Gastrocnemius medialis (tissue), 4 donors: ENCODE measurements at regions not wholly inside any gene's neighbourhood (a gene's known extent, or its start where the extent isn't known, plus 50 kb on each side); places are given as distances from the start of the nearest gene placed in this dataset.

Experiments used
- ATAC-seq, 2 donors: fragments of 150-250 bp; one replicate each; pipeline ENCODE4 v1.9.1; 2016
- DNase-seq, 2 donors: peaks; one replicate each; pipeline ENCODE4 v3.0.0-alpha.2; 2019
- H3K27ac ChIP-seq, 4 donors: fragments of 200-600 bp; sonication (generic); 1 replicate in 1 of 4; 2 replicates in 3 of 4; pipeline ENCODE4 v1.5.1; 2016 to 2018; ENCODE audit warnings: mild to moderate bottlenecking in 2 of 4, moderate library complexity in 1 of 4
- H3K27me3 ChIP-seq, 3 donors: fragments of 200-600 bp; sonication (generic) in 2 of 3; 1 replicate in 1 of 3; 2 replicates in 2 of 3; pipeline versions ENCODE4 v1.5.1 to v1.6.0; 2016 to 2019; ENCODE audit warnings: mild to moderate bottlenecking in 1 of 3, moderate library complexity in 1 of 3
- H3K36me3 ChIP-seq, 2 donors: fragments of 200-600 bp; sonication (generic) in 1 of 2; one replicate each; pipeline ENCODE4 v1.5.1; 2017 to 2018
- H3K4me1 ChIP-seq, 2 donors: fragments of 200-600 bp; sonication (generic) in 1 of 2; one replicate each; pipeline ENCODE4 v1.5.1; 2016 to 2017; ENCODE audit warnings: mild to moderate bottlenecking in 2 of 2
- H3K4me3 ChIP-seq, 4 donors: fragments of 200-600 bp; sonication (generic) in 3 of 4; 1 replicate in 1 of 4; 2 replicates in 3 of 4; pipeline ENCODE4 v1.5.1; 2016 to 2019; ENCODE audit warnings: mild to moderate bottlenecking in 2 of 4
- H3K9me3 ChIP-seq, 3 donors: fragments of 200-600 bp; sonication (generic) in 2 of 3; 1 replicate in 1 of 3; 2 replicates in 2 of 3; pipeline ENCODE4 v1.5.1; 2016 to 2019
- POLR2A ChIP-seq, 2 donors: fragments of 450-650 bp; IDR thresholded peaks; one replicate each; pipeline ENCODE4 v1.6.1; 2017; ENCODE audit warnings: antibody characterized with exemption in 2 of 2, mild to moderate bottlenecking in 2 of 2, moderate library complexity in 2 of 2
- in situ Hi-C, 4 donors: fragments of 200-750 bp; cut with MboI; loops; one replicate each; pipeline versions ENCODE4 v1.15.0 to v1.8.0; 2017; ENCODE audit warnings: low sequenced_read_pairs in 4 of 4
- intact Hi-C: fragments of 100-400 bp; cut with DNase I; formaldehyde crosslinking; loops from one replicate; pipeline ENCODE4 v1.15.1; 2023; ENCODE audit warnings: low total_unique reads
- TF ChIP-seq, protein P1 (sequence below), 5 experiments: fragments of 450-650 bp in 3 of 5; fragments of 200-600 bp in 2 of 5; sonication (generic) in 2 of 5; IDR thresholded peaks in 4 of 5; conservative IDR thresholded peaks in 1 of 5; 1 replicate in 4 of 5; 2 replicates in 1 of 5; pipeline ENCODE4 v1.5.1; 2016 to 2019; ENCODE audit warnings: antibody characterized with exemption in 5 of 5, mild to moderate bottlenecking in 3 of 5, moderate library complexity in 3 of 5

DNA sequence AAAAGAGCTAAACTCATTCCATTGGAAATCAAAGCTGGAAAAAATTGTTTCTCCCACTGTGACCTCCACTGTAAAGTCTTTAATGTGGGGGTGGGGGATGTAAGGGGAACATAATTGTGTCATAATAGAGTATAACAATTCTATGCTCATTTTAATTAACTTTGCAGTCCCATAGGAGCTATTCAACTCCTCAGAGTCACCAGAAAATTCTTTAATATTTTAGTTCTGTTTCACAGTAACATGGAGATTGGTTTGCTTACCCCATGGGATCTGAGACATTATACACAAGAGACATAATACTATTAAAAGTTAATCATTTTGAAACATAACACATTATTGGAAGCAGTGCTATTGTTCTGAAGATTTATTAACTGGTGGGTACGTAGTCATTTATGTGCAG lies 765.9 kb upstream of the GRM7 start:
- in situ Hi-C loops, result no loop called here
- Histone ChIP-seq H3K4me1 (no peaks in the 10 kb centered on the region), H3K27ac (no peak overlapping the region), H3K36me3 (no peaks in the 10 kb centered on the region), H3K9me3 (no peaks in the 10 kb centered on the region), H3K27me3 (no peaks in the 10 kb centered on the region), H3K4me3 (no peak overlapping the region)
- TF ChIP-seq, protein P1, sequence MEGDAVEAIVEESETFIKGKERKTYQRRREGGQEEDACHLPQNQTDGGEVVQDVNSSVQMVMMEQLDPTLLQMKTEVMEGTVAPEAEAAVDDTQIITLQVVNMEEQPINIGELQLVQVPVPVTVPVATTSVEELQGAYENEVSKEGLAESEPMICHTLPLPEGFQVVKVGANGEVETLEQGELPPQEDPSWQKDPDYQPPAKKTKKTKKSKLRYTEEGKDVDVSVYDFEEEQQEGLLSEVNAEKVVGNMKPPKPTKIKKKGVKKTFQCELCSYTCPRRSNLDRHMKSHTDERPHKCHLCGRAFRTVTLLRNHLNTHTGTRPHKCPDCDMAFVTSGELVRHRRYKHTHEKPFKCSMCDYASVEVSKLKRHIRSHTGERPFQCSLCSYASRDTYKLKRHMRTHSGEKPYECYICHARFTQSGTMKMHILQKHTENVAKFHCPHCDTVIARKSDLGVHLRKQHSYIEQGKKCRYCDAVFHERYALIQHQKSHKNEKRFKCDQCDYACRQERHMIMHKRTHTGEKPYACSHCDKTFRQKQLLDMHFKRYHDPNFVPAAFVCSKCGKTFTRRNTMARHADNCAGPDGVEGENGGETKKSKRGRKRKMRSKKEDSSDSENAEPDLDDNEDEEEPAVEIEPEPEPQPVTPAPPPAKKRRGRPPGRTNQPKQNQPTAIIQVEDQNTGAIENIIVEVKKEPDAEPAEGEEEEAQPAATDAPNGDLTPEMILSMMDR (IDR thresholded peaks at IDR 0.05 in 4 of 5, conservative IDR thresholded peaks at IDR 0.05 in 1 of 5), result no peak
- TF ChIP-seq POLR2A (IDR thresholded peaks at IDR 0.05), result no peak
- DNase-seq (no peak), ATAC-seq (no peak)
- intact Hi-C loops, result no loop called here

DNA sequence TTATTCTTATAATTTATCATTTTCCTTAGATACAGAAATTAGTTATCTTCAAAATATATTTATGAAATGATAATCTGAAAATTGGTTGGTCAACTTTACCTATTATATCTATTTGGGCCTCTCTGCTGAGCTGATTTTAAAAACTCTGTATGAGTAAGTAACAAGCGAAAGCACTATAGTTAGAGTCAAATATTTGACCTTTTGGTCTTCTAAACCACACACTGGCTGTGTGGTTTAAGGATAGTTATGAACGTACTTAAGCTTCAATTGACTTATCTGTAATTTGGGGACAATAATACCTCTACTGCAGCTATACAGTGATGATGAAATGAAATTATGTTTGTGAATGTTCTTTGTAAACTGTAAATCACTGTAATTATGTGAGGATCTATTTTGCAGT lies 763.9 kb upstream of the GRM7 start:
- Histone ChIP-seq H3K36me3 (no peaks in the 10 kb centered on the region), H3K27me3 (no peaks in the 10 kb centered on the region), H3K27ac (no peak overlapping the region), H3K9me3 (no peaks in the 10 kb centered on the region), H3K4me1 (no peaks in the 10 kb centered on the region), H3K4me3 (no peak overlapping the region)
- intact Hi-C loops (no loop called here), in situ Hi-C loops (no loop called here)
- DNase-seq (no peak), ATAC-seq (no peak)
- no peak for TF ChIP-seq POLR2A (IDR thresholded peaks at IDR 0.05)
- TF ChIP-seq, protein P1 (IDR thresholded peaks at IDR 0.05 in 4 of 5, conservative IDR thresholded peaks at IDR 0.05 in 1 of 5), result no peak

DNA sequence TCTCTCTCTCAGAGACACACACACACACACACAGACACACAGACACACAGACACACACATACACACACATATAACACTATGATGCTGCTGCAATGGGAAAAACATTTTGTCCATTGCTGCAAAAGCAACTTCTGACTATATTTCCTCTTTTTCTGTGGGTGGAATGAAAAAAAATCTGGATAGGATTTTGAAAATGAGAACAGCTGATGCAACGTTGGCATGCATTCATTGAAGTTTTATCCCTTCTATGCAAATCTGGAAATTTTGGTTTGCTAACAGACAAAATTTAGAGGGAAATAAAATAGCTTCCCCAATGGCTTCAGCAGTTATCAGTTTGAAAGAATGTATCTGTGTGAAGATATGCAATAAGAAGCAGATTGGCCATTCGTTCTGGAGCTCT lies 763.4 kb upstream of the GRM7 start:
- ATAC-seq, result no peak
- H3K27ac ChIP-seq, result no peak overlapping the region
- TF ChIP-seq, protein P1 (IDR thresholded peaks at IDR 0.05 in 4 of 5, conservative IDR thresholded peaks at IDR 0.05 in 1 of 5), result no peak
- no peak for TF ChIP-seq POLR2A (IDR thresholded peaks at IDR 0.05)

DNA sequence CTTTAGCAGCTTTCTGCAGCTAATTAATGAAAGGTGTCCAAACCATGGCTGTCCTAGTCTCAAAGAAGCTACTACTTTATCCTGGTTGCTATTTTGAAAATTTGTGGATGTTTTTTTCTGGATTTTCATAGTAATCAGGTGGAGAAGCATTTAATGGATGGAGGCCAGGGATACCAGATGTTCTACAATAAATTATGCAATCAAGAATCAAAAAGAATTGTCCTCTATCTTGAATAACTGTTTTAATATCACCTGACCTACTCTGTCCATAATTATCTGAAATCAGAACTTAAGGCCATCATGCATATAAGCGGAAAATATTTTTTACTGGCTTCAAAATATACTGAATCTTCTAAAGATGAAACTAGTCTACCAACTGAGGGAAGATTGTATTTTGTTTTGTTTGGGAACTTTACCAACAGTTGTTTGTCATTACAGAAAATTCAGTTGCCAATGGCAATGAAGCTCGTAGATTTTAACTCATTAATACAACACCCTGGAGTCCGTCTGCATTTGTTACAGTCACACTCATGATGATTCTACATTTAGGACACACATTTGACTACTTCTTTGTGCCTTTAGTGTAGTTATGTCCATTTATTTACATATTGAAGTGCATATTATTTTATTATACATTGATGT lies 762.3 kb upstream of the GRM7 start:
- Histone ChIP-seq H3K9me3 (no peaks in the 10 kb centered on the region), H3K4me1 (no peaks in the 10 kb centered on the region), H3K27me3 (no peaks in the 10 kb centered on the region), H3K27ac (no peak overlapping the region), H3K36me3 (no peaks in the 10 kb centered on the region), H3K4me3 (no peak overlapping the region)
- no peak for ATAC-seq
- no peak for DNase-seq
- intact Hi-C loops (no loop called here), in situ Hi-C loops (no loop called here)
- no peak for TF ChIP-seq POLR2A (IDR thresholded peaks at IDR 0.05)
- TF ChIP-seq, protein P1 (IDR thresholded peaks at IDR 0.05 in 4 of 5, conservative IDR thresholded peaks at IDR 0.05 in 1 of 5), result no peak

More for the DNA sequence above, 763.4 kb upstream of the GRM7 start:
- no peak for DNase-seq
- Histone ChIP-seq H3K36me3 (no peaks in the 10 kb centered on the region), H3K9me3 (no peaks in the 10 kb centered on the region), H3K4me1 (no peaks in the 10 kb centered on the region), H3K27me3 (no peaks in the 10 kb centered on the region), H3K4me3 (no peak overlapping the region)
- intact Hi-C loops (no loop called here), in situ Hi-C loops (no loop called here)
